Pancreas (tissue), 10 donors: ENCODE measurements at regions not wholly inside any gene's neighbourhood (a gene's known extent, or its start where the extent isn't known, plus 50 kb on each side); places are given as distances from the start of the nearest gene placed in this dataset.
"Not testable (repeated sequence)": the region's sequence is repeated elsewhere in the genome, so short reads cannot be mapped to it uniquely, and the experiment has no call there.

Experiments
- ATAC-seq, 4 donors: fragments of 200-7000 bp; cut with Tn5 transposase; one replicate each; pipeline versions ENCODE4 v1.8.0 to v1.9.1; 2020; ENCODE audit warnings: mild to moderate bottlenecking in 4 of 4, moderate library complexity in 4 of 4
- DNase-seq, 6 donors: peaks; one replicate each; pipeline ENCODE4 v3.0.0-alpha.2; 2020
- FAIRE-seq: peaks from 2 replicates; lab custom pipeline; 2012; peaks lifted over from hg19 to GRCh38; lab: Jason Lieb, UNC
- H3K27ac ChIP-seq, 4 donors: fragments of 200-600 bp; sonication (generic); 1 replicate in 3 of 4; 2 replicates in 1 of 4; pipeline versions ENCODE4 v1.5.0 to v1.8.0; 2020
- H3K27me3 ChIP-seq, 4 donors: fragments of 200-600 bp; one replicate each; pipeline ENCODE4 v1.8.0; 2021
- H3K36me3 ChIP-seq, 3 donors: fragments of 200-600 bp; sonication (generic) in 1 of 3; one replicate each; pipeline versions ENCODE4 v1.5.0 to v1.8.0; 2020 to 2021
- H3K4me1 ChIP-seq, 3 donors: fragments of 200-600 bp; one replicate each; pipeline ENCODE4 v1.8.0; 2021
- H3K4me3 ChIP-seq, 4 donors: fragments of 200-600 bp; sonication (generic) in 2 of 4; one replicate each; pipeline versions ENCODE4 v1.5.0 to v1.8.0; 2020 to 2021
- H3K9me3 ChIP-seq, 4 donors: fragments of 200-600 bp; one replicate each; pipeline ENCODE4 v1.8.0; 2021
- WGBS, 2 donors: extraction: QIAGEN DNeasy Blood & Tissue Kit; methylation state at CpG; one replicate each; pipeline ENCODE4 v1.1.7; 2013; 5-methylcytosine and 5-hydroxymethylcytosine counted together
- intact Hi-C, 3 donors: fragments of 100-400 bp; cut with DNase I; formaldehyde crosslinking; loops; one replicate each; pipeline versions ENCODE4 v1.11.1 to v1.14.2; 2022
- TF ChIP-seq, protein P1 (sequence below), 4 donors: fragments of 200-600 bp; sonication (generic) in 3 of 4; IDR thresholded peaks; one replicate each; pipeline versions ENCODE4 v1.5.0 to v1.8.0; 2021; ENCODE audit warnings: antibody characterized with exemption in 4 of 4
- donor health status: healthy with polysubstance abuse.
- donor health status: DM: no; HTN: no; CAD: no; lungs with moderate emphysema.
- donor health status: DM: no; HTN: no; CAD: no.
- donor health status: control.
- donor health status: control.
- donor health status: Bipolar disorder and iron deficiency.
- donor health status: DM: yes; HTN: yes; CAD: no.
- donor health status: DM: no; HTN: no; CAD: no.
- donor health status: DM: no; HTN: no; CAD: no.
- donor health status: DM: yes; HTN: yes; CAD: no.

DNA sequence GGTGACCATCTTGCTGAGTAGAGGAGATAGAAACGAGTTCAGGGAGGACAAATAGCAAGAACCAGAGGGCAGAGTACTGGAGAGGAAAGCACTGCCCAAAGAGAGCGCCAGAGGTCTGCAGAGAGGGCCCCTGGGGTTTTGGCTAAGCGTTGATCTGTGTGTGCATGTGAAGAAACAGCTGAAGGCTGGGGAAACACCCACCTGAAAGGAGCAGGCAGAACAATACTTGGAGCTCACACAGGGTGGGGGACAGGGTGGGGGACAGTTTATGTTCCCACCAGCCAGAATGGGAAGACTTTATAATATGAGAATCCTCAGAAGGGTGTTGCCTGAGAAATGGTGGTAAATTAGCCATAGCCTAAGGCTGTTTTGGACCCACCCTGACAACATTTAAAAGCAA is 200.4 kb downstream of the NPIPB11 start:
- H3K9me3 ChIP-seq, H3K27ac ChIP-seq, intact Hi-C loops, ATAC-seq, H3K4me3 ChIP-seq, H3K36me3 ChIP-seq, H3K4me1 ChIP-seq, DNase-seq, H3K27me3 ChIP-seq, FAIRE-seq: not testable (repeated sequence)
- WGBS, 2 donors, result 66 to 68% methylated on average over 3 of the region's 3 CpGs

DNA sequence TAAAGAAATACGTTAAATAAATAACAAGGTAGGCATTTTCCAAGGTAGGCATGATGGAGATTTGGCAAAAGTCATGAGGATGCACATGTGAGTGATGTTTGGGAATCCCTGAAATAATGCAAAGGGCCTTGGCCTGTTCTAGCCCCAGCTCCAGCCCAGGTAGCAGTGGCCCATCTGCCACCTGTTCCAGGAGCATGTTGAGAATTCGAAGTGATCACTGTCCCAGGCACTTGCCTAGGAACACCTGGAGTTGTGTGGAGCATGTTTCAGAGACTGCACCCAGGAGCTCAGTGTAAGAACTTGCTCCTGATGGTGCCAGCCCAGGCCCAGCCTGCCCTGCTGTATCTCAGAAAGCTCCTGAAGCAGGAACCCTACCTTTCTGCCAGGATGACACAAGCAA is 201.4 kb downstream of the NPIPB11 start:
- ATAC-seq, DNase-seq, H3K9me3 ChIP-seq, H3K4me3 ChIP-seq, FAIRE-seq, H3K4me1 ChIP-seq, H3K27me3 ChIP-seq, H3K36me3 ChIP-seq, H3K27ac ChIP-seq, intact Hi-C loops: not testable (repeated sequence)
- 72 to 83% methylated on average over 2 of the region's 2 CpGs for WGBS, 2 donors

DNA sequence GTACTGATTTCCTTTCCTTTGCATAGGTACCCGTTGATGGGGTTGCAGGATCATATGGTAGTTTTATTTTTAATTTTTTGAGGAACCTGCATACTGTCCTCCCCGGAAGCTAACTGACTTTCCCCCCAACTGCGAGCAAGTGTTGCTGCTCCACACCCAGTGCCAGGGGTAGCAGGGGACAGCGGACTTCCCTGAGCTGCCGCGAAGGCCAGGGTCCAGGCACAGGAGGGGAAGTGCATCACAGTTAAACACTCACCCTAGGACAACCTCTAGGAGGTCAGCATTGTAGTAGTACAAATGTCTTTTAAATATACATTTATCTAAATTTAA is 201.7 kb downstream of the NPIPB11 start:
- no peaks in the 10 kb centered on the region for H3K27me3 ChIP-seq
- no peak overlapping the region for H3K4me3 ChIP-seq
- H3K27ac ChIP-seq, result no peak overlapping the region
- DNase-seq (peak in 2 of 6 donors; percentile 5 to 26), ATAC-seq (no peak), FAIRE-seq (no peak)
- intact Hi-C loops, result no loop called here
- no peaks in the 10 kb centered on the region for H3K9me3 ChIP-seq
- TF ChIP-seq, protein P1, sequence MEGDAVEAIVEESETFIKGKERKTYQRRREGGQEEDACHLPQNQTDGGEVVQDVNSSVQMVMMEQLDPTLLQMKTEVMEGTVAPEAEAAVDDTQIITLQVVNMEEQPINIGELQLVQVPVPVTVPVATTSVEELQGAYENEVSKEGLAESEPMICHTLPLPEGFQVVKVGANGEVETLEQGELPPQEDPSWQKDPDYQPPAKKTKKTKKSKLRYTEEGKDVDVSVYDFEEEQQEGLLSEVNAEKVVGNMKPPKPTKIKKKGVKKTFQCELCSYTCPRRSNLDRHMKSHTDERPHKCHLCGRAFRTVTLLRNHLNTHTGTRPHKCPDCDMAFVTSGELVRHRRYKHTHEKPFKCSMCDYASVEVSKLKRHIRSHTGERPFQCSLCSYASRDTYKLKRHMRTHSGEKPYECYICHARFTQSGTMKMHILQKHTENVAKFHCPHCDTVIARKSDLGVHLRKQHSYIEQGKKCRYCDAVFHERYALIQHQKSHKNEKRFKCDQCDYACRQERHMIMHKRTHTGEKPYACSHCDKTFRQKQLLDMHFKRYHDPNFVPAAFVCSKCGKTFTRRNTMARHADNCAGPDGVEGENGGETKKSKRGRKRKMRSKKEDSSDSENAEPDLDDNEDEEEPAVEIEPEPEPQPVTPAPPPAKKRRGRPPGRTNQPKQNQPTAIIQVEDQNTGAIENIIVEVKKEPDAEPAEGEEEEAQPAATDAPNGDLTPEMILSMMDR (IDR thresholded peaks at IDR 0.05), result no peak
- H3K4me1 ChIP-seq, result no peaks in the 10 kb centered on the region
- WGBS, 2 donors, result 77 to 92% methylated on average over 6 of the region's 6 CpGs
- H3K36me3 ChIP-seq, result no peaks in the 10 kb centered on the region

DNA sequence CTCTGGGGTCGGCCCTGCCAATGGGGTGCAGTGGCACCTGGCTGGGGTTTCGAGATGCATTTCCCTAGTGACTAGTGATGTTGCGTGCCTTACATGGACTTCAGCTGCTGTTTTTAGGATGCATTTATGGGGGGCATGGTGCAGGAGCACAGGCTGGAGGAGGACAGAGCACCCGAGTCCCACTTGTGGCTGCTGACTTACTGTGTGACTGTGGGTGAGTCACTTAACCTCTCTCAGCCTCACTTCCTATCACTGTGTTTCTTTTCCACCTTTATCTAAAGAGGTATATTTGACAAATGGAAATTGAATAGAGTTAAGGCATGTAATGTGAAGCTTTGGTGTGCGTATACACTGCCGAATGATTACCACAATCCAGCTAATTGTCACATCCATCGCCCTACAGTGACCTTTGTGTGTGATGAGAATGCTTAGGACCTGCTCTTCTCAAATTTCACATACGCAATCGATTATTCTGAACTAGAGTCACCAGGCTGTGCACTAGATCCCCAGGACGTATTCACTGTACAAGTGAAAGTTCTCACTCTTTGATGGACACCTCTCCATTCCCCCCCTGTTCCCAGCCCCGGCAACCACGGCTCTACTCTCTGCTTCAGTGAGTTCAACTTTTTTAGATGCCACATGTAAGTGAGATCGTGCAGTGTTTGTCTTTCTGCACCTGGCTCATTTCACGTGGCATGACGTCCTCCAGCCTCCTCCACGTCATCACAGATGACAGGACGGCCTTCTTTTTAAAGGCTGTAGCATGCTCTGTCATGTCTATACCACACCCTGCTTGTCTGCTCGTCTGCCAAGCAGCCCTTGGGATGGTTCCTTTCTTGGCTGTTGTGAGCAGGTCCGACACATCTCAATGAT is 202.3 kb downstream of the NPIPB11 start:
- intact Hi-C loops, H3K36me3 ChIP-seq, FAIRE-seq, H3K4me1 ChIP-seq, H3K9me3 ChIP-seq, ATAC-seq, H3K27ac ChIP-seq, H3K4me3 ChIP-seq, H3K27me3 ChIP-seq: not testable (repeated sequence)
- peak in 1 of 6 donors; percentile 5 for DNase-seq
- WGBS, 2 donors, result 52 to 53% methylated on average over 17 to 19 of the region's 19 CpGs

DNA sequence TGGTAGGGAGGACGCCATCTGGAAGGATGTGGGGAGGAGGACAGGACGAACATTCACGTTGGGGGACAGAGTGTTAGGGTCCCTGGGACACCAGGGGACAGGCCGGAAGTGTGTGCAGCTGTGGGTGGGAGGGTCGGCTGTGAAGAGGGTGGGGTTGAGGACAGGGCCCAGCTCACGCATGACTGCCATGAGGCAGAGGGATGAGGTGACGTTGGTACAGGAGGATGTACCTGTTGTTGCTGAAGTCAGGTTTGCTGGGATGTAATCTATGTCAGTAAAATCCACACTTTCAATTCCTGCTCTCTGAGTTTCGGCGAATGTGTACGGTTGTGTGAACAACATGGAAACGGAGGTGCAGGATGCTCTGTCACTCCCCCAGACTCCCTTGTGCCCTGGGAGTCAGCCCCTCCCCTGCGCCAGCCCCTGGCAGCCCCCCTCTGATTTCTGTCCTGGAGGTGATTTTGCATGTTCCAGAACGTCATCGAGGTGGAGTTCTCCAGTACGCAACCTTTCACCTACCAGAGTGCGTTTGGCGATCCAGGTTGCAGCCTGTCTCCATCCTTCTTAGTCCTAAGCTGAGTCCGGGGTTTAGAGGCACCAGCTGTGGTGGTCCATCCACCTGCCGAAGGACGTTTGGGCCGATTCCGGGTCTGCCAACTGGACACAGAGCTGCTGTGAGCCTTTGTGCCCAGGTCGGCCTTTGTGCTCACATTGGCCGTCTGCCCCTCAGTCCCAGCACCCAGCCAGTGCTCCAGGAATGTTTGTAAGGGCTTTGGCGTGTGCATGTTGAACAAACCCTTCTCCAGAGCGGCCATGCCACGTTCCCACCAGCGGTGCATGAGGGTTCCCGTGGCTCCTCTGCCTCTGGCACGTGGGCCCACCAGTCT is 203.2 kb downstream of the NPIPB11 start:
- H3K27me3 ChIP-seq, intact Hi-C loops, H3K9me3 ChIP-seq, H3K4me1 ChIP-seq, FAIRE-seq, H3K36me3 ChIP-seq, ATAC-seq, H3K4me3 ChIP-seq: not testable (repeated sequence)
- peak in 2 of 6 donors; percentile 8 to 65 for DNase-seq
- peak overlapping the region in 3 of 4 donors; percentile 35 to 68 (median 63) for H3K27ac ChIP-seq
- WGBS, 2 donors, result 74 to 79% methylated on average over 26 to 30 of the region's 30 CpGs

DNA sequence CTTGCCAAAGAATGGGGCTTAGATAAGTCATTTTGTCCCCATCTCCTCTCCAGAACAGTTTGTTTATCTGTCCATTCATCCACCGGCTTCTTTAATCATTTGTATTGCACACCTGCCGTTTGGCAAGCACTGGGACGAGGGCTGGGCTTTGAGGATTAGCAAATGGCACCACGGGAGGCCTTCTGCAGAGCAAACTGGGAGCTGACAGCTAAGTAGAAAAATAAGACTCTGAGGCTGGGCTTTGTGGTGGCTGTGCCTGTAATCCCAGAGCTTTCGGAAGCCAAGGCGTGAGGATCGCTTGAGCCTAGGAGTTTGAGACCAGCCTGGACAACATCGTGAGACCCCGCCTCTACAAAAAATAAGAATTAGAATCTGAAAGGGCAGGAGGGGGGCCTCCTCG is 203.9 kb downstream of the NPIPB11 start:
- peak overlapping the region in 3 of 4 donors; percentile 35 to 68 (median 63) for H3K27ac ChIP-seq
- H3K27me3 ChIP-seq, H3K4me3 ChIP-seq, H3K36me3 ChIP-seq, intact Hi-C loops, FAIRE-seq, H3K9me3 ChIP-seq, H3K4me1 ChIP-seq: not testable (repeated sequence)
- 28 to 29% methylated on average over 8 to 10 of the region's 10 CpGs for WGBS, 2 donors
- ATAC-seq, result peak; percentile 67 to 84 (median 78)
- peak in 4 of 6 donors; percentile 59 to 84 (median 64) for DNase-seq

DNA sequence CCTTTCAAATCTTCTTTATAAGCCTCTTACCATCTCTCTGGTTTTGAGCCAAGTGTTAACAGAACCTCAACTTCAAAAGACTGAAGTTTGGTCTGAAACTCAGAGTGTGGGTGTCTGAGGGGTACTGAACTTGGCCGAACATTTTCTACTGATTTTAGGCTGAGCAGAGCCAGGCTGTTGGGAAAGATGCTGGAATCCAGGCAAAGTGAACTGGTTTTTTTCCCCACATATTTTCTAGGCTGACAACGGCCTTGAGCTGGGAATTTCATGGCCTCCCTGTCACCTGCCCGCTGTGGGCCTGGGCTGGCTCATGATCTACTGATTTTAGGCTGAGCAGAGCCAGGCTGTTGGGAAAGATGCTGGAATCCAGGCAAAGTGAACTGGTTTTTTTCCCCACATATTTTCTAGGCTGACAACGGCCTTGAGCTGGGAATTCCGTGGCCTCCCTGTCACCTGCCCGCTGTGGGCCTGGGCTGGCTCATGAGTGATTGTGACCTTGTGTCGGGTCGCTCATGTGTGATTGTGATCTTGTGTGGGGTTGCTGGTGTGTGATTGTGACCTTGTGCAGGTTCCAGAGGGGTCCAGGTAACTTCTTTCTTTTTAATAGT is 204.4 kb downstream of the NPIPB11 start:
- WGBS, 2 donors, result 11 to 19% methylated on average over 8 of the region's 8 CpGs
- peak in 3 of 6 donors; percentile 41 to 50 (median 42) for DNase-seq
- H3K27me3 ChIP-seq, FAIRE-seq, H3K36me3 ChIP-seq, intact Hi-C loops, H3K9me3 ChIP-seq, H3K4me1 ChIP-seq, H3K4me3 ChIP-seq: not testable (repeated sequence)
- peak overlapping the region in 3 of 4 donors; percentile 35 to 63 (median 40) for H3K27ac ChIP-seq
- ATAC-seq, result peak; percentile 66 to 80 (median 76)

DNA sequence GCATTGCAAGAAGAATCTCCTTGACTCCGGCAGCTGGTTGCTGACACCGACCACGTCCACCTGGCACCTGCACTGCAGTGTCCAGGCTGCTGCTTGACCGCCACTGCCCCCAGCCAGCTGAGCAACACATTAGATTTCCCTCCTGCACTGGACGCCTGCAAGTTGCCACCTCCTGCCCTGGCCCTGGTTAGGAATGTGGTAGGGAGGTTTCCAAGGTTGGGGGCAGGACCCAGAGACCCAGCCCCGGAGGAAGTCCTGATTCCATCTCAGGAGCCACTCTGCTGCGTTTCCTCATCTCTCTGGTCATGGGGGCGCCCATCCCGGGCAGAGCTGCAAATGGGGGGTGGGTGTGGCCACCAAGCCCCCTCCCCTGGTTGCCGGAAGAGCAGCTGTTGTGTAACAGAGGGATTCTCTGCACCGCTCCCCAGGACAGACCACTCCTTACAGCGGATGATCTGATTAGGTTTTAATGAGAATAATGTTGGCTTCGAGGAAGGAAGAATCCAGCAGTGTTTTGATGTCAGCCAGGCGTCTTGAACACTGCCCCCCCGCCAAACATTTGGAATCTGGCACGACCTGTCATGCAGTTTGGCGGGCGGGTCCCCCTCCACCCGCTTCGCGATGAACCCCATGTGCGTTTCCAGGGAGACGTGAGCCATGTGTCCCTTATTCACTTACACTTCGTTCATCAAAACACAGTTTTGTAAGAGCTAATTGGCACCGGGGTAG is 205.1 kb downstream of the NPIPB11 start:
- FAIRE-seq, H3K4me3 ChIP-seq, H3K9me3 ChIP-seq, H3K4me1 ChIP-seq, intact Hi-C loops, H3K27me3 ChIP-seq, H3K36me3 ChIP-seq: not testable (repeated sequence)
- peak overlapping the region in 3 of 4 donors; percentile 35 to 63 (median 40) for H3K27ac ChIP-seq
- peak in 2 of 4 donors; percentile 2 to 4 for ATAC-seq
- peak in 1 of 6 donors; percentile 14 for DNase-seq
- 49 to 58% methylated on average over 25 of the region's 25 CpGs for WGBS, 2 donors

DNA sequence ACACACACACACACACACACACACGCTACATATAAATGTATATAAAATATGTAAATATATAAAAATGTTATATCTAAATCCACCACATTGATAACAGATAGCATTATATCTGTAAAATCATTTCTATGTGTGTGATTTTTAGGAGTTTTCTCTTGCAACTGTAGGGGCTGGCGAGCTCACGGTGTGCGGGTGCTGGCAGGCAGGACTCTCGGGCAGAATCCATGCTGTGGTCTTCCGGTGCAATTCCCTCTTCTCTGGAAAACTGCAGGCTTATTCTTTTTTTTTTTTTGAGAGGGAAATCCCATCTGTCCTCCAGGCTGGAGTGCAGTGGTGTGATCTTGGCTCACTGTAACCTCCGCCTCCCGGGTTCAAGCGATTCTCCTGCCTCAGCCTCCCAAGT is 205.8 kb downstream of the NPIPB11 start:
- H3K36me3 ChIP-seq, H3K27me3 ChIP-seq, H3K27ac ChIP-seq, H3K4me1 ChIP-seq, intact Hi-C loops, H3K9me3 ChIP-seq, ATAC-seq, FAIRE-seq, DNase-seq, H3K4me3 ChIP-seq: not testable (repeated sequence)
- 85 to 87% methylated on average over 9 of the region's 9 CpGs for WGBS, 2 donors

DNA sequence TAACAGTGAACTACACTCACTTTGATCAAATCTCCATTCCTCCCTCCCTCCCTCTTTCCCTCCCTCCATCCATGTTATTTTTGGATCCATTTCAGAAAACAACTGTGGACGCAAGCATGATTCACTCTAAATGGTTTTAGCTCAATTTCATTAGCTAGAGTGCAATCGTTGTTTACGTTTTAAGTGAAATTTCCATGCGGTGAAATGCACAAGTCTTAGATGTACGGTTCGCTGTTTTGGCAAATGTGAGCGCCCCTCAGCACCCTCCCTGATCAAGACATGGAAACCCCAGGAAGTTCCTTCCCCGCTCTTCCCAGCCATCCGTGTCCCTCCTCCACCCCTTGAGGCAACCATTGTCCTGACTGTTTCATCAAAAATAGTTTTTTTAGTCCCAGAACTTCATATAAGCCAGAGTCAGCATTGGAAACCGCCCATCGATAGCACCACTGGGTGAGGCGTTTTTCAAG is 206.3 kb downstream of the NPIPB11 start:
- 71 to 90% methylated on average over 9 to 11 of the region's 12 CpGs for WGBS, 2 donors
- FAIRE-seq, H3K36me3 ChIP-seq, H3K4me1 ChIP-seq, H3K4me3 ChIP-seq, H3K27ac ChIP-seq, H3K27me3 ChIP-seq, H3K9me3 ChIP-seq, intact Hi-C loops: not testable (repeated sequence)
- peak in 1 of 6 donors; percentile 3 for DNase-seq
- ATAC-seq, result peak in 1 of 4 donors; percentile 3
